ENCODE measurements at regions not wholly inside any gene's neighbourhood (a gene's known extent, or its start where the extent isn't known, plus 50 kb on each side); places are given as distances from the start of the nearest gene placed in this dataset.

GRCh38 chr9:110092792-110093191 lies 115.2 kb downstream of the C9orf152 start:
- H3K4me1 ChIP-seq (ENCODE audit: insufficient read depth, low read length), result peaks cover 17% of the 10 kb centered on the region
- no peaks in the 10 kb centered on the region for H3K27me3 ChIP-seq (ENCODE audit: insufficient read depth, low read length)
- H3K9me3 Mint-ChIP-seq (ENCODE audit: unreplicated experiment), result no peaks in the 10 kb centered on the region
- peaks cover 8% of the 10 kb centered on the region for H3K36me3 Mint-ChIP-seq (ENCODE audit: low read depth, unreplicated experiment)
- no peak overlapping the region for H3K27ac Mint-ChIP-seq (ENCODE audit: unreplicated experiment)
- H3K27ac ChIP-seq (ENCODE audit: low read depth, low read length), result no peak overlapping the region
- no peak overlapping the region for H3K4me3 Mint-ChIP-seq (ENCODE audit: unreplicated experiment)
- no peaks in the 10 kb centered on the region for H3K9me3 ChIP-seq (ENCODE audit: insufficient read depth, low read depth, low read length)
- H3K27me3 Mint-ChIP-seq (ENCODE audit: low read depth, unreplicated experiment), result no peaks in the 10 kb centered on the region
- DNase-seq (ENCODE audit: low read depth) (no peak), FAIRE-seq (no peak)
- H3K4me2 ChIP-seq (ENCODE audit: low read length), result no peak overlapping the region
- H3K4me3 ChIP-seq (ENCODE audit: insufficient read depth, low read depth, low read length), result no peak overlapping the region
- peaks cover 83% of the 10 kb centered on the region for H4K20me1 ChIP-seq (ENCODE audit: insufficient read depth, low read length)
- no peaks in the 10 kb centered on the region for H3K36me3 ChIP-seq (ENCODE audit: insufficient read depth, low read length)
- TF ChIP-seq EZH2 (IDR thresholded peaks at IDR 0.05; ENCODE audit: insufficient read depth, low read length), result no peak
- TF ChIP-seq CTCF (IDR thresholded peaks at IDR 0.05; ENCODE audit: insufficient read depth, low read depth, low read length), result no peak
- H3K9ac ChIP-seq (ENCODE audit: low read length), result no peak overlapping the region
- H3K4me1 Mint-ChIP-seq (ENCODE audit: low read depth, unreplicated experiment), result peaks cover 26% of the 10 kb centered on the region
- no peak overlapping the region for H2AFZ ChIP-seq (ENCODE audit: low read depth, low read length)
- peaks cover 86% of the 10 kb centered on the region for H3K79me2 ChIP-seq (ENCODE audit: insufficient read depth, low read length)

DNA sequence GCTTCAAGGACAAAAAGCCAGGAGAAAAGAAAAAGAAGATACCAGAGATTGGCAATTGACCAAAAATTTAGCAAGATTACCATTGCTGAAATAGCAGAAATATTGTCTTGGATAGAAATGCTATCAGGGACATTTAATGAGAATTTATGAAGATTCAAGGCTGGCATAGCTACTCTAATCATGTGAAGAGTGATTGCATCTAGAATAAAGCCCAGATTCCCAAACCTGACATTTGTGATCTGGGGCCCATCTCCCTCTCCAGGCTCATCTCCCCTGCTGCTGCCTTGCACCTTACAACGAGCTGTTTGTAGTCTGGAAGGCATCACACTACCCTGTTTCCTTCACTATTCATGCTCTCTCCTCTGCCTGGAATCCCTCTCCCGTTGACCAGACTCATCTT lies 114.5 kb downstream of the C9orf152 start:
- Histone ChIP-seq H3K9ac (ENCODE audit: low read length) (no peak overlapping the region), H4K20me1 (ENCODE audit: insufficient read depth, low read length) (peaks cover 81% of the 10 kb centered on the region), H3K79me2 (ENCODE audit: insufficient read depth, low read length) (peaks cover 84% of the 10 kb centered on the region), H3K4me2 (ENCODE audit: low read length) (no peak overlapping the region), H3K27me3 (ENCODE audit: insufficient read depth, low read length) (no peaks in the 10 kb centered on the region), H3K4me1 (ENCODE audit: insufficient read depth, low read length) (peaks cover 18% of the 10 kb centered on the region), H3K27ac (ENCODE audit: low read depth, low read length) (no peak overlapping the region), H3K36me3 (ENCODE audit: insufficient read depth, low read length) (no peaks in the 10 kb centered on the region), H3K4me3 (ENCODE audit: insufficient read depth, low read depth, low read length) (no peak overlapping the region), H2AFZ (ENCODE audit: low read depth, low read length) (no peak overlapping the region), H3K9me3 (ENCODE audit: insufficient read depth, low read depth, low read length) (no peaks in the 10 kb centered on the region)
- H3K27ac Mint-ChIP-seq (ENCODE audit: unreplicated experiment), result no peak overlapping the region
- no peaks in the 10 kb centered on the region for H3K9me3 Mint-ChIP-seq (ENCODE audit: unreplicated experiment)
- FAIRE-seq (no peak), DNase-seq (ENCODE audit: low read depth) (no peak)
- H3K27me3 Mint-ChIP-seq (ENCODE audit: low read depth, unreplicated experiment), result no peaks in the 10 kb centered on the region
- H3K4me1 Mint-ChIP-seq (ENCODE audit: low read depth, unreplicated experiment), result peaks cover 26% of the 10 kb centered on the region
- peaks cover 4% of the 10 kb centered on the region for H3K36me3 Mint-ChIP-seq (ENCODE audit: low read depth, unreplicated experiment)
- no peak overlapping the region for H3K4me3 Mint-ChIP-seq (ENCODE audit: unreplicated experiment)
- no peak for TF ChIP-seq EZH2 (IDR thresholded peaks at IDR 0.05; ENCODE audit: insufficient read depth, low read length)
- TF ChIP-seq CTCF (IDR thresholded peaks at IDR 0.05; ENCODE audit: insufficient read depth, low read depth, low read length), result no peak

DNA sequence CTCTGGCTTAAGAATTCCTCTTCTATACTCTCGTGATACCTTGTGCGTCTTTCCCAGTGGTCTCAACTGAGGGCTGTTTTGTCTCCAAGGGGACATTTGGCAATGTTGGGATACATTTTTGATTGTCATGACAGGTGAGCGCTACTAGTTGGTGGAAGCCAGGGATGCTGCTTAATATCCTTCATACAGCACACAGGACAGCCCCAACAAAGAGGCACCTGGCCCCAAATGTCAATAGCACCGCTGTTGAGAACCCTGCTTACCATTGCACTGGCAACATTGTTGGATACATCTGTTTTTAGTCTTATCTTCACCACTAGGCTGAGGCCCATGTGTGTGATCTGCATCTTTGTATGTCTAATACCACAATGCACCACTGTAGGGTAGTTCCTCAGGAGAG lies 114.1 kb downstream of the C9orf152 start:
- peaks cover 85% of the 10 kb centered on the region for H3K79me2 ChIP-seq (ENCODE audit: insufficient read depth, low read length)
- no peaks in the 10 kb centered on the region for H3K36me3 ChIP-seq (ENCODE audit: insufficient read depth, low read length)
- Mint-ChIP-seq H3K27ac (ENCODE audit: unreplicated experiment) (no peak overlapping the region), H3K4me1 (ENCODE audit: low read depth, unreplicated experiment) (peaks cover 29% of the 10 kb centered on the region), H3K9me3 (ENCODE audit: unreplicated experiment) (no peaks in the 10 kb centered on the region), H3K36me3 (ENCODE audit: low read depth, unreplicated experiment) (peaks cover 9% of the 10 kb centered on the region), H3K4me3 (ENCODE audit: unreplicated experiment) (no peak overlapping the region), H3K27me3 (ENCODE audit: low read depth, unreplicated experiment) (no peaks in the 10 kb centered on the region)
- DNase-seq (ENCODE audit: low read depth) (no peak), FAIRE-seq (no peak)
- no peaks in the 10 kb centered on the region for H3K9me3 ChIP-seq (ENCODE audit: insufficient read depth, low read depth, low read length)
- no peaks in the 10 kb centered on the region for H3K27me3 ChIP-seq (ENCODE audit: insufficient read depth, low read length)
- TF ChIP-seq CTCF (IDR thresholded peaks at IDR 0.05; ENCODE audit: insufficient read depth, low read depth, low read length), result no peak
- no peak for TF ChIP-seq EZH2 (IDR thresholded peaks at IDR 0.05; ENCODE audit: insufficient read depth, low read length)
- H2AFZ ChIP-seq (ENCODE audit: low read depth, low read length), result no peak overlapping the region
- H3K4me3 ChIP-seq (ENCODE audit: insufficient read depth, low read depth, low read length), result no peak overlapping the region
- H3K27ac ChIP-seq (ENCODE audit: low read depth, low read length), result no peak overlapping the region
- no peak overlapping the region for H3K4me2 ChIP-seq (ENCODE audit: low read length)
- peaks cover 81% of the 10 kb centered on the region for H4K20me1 ChIP-seq (ENCODE audit: insufficient read depth, low read length)
- H3K9ac ChIP-seq (ENCODE audit: low read length), result no peak overlapping the region
- H3K4me1 ChIP-seq (ENCODE audit: insufficient read depth, low read length), result peaks cover 22% of the 10 kb centered on the region
